HG03439 (cell line): ENCODE measurements at regions not wholly inside any gene's neighbourhood (a gene's known extent, or its start where the extent isn't known, plus 50 kb on each side); places are given as distances from the start of the nearest gene placed in this dataset.
"Not testable (repeated sequence)": the region's sequence is repeated elsewhere in the genome, so short reads cannot be mapped to it uniquely, and the experiment has no call there.

Experiments
- ATAC-seq: cut with Tn5 transposase; IDR thresholded peaks from one replicate; pipeline ENCODE4 v1.9.1; 2021; ENCODE audit warnings: mild to moderate bottlenecking, moderate library complexity; ENCODE audit not compliant: unreplicated experiment

GRCh38 chr4:92199135-92199534 lies 104.6 kb upstream of the GRID2 start:
- ATAC-seq = no peak

DNA sequence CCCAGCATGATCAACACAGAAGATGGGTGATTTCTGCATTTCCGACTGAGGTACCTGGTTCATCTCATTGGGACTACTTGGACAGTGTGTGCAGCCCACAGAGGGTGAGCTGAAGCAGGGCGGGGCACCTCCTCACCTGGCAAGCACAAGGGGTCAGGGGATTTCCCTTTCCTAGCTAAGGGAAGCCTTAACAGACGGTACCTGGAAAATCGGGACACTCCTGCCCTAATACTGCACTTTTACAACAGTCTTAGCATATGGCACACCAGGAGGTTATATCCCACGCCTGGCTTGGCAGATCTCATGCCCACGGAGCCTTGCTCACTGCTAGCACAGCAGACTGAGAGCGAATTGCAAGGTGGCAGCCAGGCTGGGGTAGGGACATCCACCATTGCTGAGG lies 92.9 kb upstream of the GRID2 start:
- no peak for ATAC-seq

DNA sequence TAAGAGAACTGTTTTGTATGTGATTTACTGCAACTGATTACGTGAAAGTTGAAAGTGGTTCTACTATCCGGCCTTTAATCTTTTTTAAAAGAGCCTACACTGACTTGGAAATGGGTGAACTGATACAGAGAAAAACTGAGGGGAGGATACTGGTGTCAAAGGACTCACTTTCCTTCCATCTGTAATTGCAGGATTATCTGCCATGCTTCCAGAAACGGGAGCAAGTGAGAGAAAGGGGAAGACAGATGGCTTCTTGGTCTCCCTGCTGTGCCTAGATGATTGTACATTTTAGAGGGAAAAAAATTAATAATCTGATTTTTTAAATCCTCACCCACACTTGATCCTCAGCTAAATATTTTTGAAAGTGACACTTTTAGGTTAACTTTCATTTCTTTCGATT lies 88.3 kb upstream of the GRID2 start:
- ATAC-seq = no peak

GRCh38 chr4:92231511-92231910 lies 72.3 kb upstream of the GRID2 start:
- ATAC-seq = no peak

DNA sequence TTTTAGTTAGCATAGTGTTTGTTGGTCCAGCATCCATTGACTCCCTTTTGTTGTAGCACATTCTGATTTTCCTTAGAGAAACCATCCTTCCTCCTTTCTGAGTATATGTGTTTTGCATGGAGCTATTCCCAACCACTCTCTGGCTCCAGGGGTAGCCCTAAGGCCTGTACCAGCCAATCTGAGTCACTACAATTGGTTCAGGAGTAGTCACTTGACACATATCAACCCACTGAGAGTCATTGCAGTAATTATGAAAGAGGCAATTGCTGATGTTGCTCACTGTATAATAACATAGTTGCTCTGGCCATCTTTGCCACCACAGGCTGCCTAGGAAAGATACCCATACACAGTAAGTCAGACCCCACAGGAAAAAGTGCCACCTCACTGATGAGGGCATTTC lies 71.2 kb upstream of the GRID2 start:
- ATAC-seq = no peak

GRCh38 chr4:92234393-92235176 lies 69.2 kb upstream of the GRID2 start:
- no peak for ATAC-seq

- no peak for ATAC-seq
These were observed 68.0 kb upstream of the GRID2 start for GRCh38 chr4:92235731-92236130.

- ATAC-seq = no peak
These were observed 66.9 kb upstream of the GRID2 start for GRCh38 chr4:92236877-92237276.

- ATAC-seq = no peak
These were observed 66.2 kb upstream of the GRID2 start for GRCh38 chr4:92237559-92237958.

GRCh38 chr4:92241094-92241493 lies 62.7 kb upstream of the GRID2 start:
- no peak for ATAC-seq

DNA sequence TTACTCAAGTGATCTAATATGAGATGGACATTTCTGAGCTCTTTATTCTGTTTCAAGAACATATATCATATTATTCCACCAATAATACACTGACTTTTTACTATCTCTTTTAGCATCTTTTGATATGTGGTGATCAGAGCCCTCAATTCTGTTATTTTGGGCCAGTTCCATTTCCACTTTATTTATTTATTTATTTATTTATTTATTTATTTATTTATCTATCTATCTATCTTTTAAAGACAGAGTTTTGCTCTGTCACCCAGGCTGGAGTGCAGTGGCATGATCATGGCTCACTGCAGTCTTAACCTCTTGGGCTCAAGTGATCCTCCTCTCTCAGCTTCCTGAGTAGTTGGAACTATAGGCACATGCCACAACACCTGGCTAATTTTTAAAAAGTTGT lies 57.4 kb upstream of the GRID2 start:
- ATAC-seq = no peak

DNA sequence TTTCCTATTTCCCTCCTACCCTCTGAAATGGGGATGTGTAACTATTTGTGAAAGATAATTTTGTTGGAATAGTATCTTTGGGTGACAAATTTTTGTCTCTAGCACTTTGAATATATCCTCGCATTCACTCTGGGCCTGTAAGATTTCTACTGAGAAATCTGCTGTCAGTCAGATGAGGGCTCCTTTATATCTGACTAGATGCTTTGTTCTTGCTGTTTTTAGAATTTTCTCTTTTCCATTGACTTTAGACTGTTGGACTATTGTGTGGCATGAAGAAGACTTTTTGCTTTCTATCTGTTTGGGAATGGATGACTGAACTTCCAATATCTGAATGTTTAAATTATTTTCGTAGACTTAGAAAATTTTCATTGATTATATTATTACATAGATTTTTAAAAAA lies 54.2 kb upstream of the GRID2 start:
- no peak for ATAC-seq

DNA sequence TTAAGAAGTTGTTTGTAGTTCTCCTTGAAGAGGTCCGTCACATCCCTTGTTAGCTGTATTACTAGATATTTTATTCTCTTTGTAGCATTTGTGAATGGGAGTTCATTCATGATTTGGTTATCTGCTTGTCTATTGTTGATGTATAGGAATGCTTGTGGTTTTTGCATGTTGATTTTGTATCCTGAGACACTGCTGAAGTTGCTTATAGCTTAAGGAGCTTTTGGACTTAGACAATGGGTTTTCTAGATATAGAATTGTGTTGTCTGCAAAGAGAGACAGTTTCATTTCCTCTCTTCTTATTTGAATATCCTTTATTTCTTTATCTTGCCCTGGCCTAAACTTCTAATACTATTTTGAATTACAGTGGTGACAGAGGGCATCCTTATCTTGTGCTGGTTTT lies 52.1 kb upstream of the GRID2 start:
- ATAC-seq = no peak

GRCh38 chr4:92252358-92252757 lies 51.4 kb upstream of the GRID2 start:
- ATAC-seq = not testable (repeated sequence)

DNA sequence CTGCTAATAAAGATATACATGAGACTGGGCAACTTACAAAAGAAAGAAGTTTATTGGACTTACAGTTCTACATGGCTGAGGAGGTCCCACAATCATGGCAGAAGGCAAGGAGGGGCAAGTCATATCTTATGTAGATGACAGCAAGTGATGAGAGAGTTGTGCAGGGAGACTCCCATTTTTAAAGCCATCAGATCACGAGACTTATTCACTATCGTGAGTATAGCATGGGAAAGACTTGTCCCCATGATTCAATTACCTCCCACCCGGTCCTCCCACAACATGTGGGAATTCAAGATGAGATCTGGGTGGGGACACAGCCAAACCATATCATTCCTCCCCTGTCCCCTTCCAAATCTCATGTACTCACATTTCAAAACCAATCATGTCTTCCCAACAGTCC lies 50.9 kb upstream of the GRID2 start:
- no peak for ATAC-seq

- no peak for ATAC-seq
These were observed 50.2 kb upstream of the GRID2 start for GRCh38 chr4:92253550-92253949.
